NCI-H1417 (cell line): ENCODE measurements at regions not wholly inside any gene's neighbourhood (a gene's known extent, or its start where the extent isn't known, plus 50 kb on each side); places are given as distances from the start of the nearest gene placed in this dataset.

ENCODE experiments used
- DNase-seq, 3 experiments: peaks; one replicate each; lab custom pipeline; 2025; lab: John Stamatoyannopoulos, UW

DNA sequence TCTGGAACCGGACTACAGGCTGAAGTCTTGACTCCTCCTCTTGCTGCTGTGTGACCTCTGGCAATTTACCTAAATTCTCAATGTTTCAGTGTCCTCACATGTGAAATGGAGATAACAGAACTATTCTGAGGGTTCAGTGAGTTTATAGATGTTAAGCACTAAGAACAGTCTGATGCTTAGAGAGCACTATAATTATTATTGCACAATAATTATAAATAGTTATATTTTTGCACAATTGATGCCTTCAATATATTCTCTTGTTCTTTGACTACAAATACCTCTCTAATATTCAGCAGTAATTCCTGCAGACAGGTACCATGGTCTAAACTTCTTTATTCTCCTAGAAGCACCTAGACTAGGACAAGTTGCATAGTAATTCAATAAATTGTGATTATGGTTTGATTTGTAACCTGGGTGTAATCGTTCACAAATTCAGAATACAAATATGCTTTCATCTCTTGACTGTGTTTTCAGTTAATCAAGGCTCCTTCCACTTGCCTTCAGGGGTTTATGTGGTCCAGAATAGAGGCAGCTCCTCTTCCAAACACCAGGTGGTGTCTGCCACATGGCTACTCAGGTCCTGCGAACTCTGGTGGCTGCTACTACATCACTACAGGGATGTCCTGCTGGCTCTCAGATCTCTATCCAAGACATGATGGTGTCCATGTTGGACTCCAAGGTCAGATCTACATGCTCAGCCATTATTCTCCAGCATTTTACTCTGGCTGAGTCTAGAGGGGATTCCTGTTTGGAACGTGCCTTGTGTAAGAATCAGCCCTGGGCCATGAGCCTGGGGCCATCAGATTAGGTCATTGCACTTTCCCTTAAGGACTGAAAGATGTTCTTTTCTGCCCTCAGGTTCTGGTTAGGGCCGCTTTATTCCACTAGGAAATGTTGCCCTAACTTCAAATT, 103.4 kb downstream of the QRFPR start:
- DNase-seq, result peak in 1 of 3 experiments; percentile 35

DNA sequence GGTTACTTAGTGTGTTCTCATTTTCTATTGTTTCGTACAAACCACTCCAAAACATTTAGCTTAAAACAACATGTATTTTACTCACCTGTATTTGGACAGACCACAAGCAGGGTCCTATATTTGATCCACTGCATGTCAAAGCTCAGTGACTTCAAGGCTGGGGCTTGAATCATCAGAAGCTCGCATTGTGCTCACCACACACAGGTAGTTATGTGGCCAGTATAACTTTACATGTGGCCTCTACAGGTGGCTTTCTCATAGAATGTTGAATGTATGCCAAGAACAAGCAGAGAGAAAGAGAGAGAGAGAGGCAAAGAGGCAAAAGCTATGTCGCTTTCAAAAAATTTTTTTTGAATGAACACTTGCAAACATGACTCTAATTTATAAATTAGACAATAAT, 107.6 kb downstream of the QRFPR start:
- no peak for DNase-seq

DNA sequence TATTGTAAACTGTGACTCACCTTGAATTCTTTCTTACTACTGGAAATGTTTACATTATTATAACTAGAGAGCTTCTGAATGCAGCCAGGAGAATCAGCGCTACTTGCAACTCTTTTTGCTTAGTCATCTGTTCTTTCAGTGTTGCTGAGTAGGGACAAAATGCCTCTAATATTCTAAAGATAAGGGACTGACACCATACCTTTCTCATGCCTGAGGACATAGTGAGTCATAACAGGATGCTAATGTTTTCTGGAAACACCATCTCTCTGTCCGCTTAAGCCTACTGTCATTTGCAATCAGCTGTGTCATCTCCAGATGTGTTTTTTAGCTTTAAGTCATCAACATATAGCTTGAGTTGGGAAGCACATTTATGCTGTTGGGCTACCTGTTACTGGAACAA, 108.3 kb downstream of the QRFPR start:
- no peak for DNase-seq

DNA sequence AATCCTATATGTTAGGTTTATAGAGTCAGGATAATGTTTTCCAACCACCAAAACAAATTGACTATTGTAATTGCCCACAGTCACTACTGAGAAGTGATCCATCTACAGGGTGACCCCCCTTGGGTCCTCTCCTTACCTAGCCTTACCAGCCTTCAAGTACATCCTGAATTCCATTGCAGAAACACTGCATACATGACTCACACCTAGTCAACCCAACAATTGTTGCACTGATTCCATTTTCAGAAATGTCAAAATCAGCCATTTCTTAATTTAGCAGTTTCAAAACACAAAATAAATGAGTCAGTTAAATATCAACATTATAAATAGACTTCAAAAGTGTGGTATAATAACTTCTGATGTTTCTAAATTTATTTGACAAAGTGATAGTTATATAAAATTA, 106.3 kb upstream of the TNIP3 start:
- no peak for DNase-seq

DNA sequence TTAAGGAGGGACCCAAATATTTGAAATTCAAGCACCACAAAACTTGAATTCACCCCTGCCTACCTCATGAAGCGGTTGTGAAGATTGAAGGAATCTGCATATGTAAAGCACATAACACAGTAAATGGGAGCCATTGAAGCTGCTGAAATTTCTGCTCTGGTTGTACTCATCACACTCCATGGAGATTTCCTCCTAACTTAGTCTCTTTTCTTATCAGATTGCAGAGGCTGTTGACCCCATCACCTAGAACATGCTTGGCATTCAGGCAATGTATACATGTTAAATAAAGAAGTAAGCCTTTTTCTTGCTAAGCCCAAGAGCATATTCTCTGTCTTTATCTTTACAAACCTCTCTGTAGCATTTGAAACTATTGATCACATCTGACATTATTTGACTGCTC, 104.9 kb upstream of the TNIP3 start:
- DNase-seq, result no peak

DNA sequence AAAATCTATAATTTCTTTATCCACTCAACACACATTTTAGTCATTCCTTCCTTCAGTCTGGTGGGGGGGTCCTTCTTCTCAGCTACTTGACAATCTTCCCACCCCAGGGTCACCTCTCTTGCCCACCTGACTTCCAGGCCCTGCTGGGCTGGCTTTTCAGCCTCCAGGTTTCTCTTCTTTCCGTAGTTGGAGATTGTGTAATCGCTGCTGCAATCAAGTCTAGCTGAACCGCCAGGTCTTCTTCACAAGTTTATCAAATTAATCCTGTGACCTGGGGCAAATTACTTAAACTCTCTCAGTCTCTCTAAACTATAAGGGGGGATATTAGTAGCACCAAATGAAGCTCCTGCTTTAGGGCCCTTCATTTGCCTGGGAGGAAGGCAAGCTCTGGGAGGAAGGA, 102.9 kb upstream of the TNIP3 start:
- DNase-seq, result no peak

DNA sequence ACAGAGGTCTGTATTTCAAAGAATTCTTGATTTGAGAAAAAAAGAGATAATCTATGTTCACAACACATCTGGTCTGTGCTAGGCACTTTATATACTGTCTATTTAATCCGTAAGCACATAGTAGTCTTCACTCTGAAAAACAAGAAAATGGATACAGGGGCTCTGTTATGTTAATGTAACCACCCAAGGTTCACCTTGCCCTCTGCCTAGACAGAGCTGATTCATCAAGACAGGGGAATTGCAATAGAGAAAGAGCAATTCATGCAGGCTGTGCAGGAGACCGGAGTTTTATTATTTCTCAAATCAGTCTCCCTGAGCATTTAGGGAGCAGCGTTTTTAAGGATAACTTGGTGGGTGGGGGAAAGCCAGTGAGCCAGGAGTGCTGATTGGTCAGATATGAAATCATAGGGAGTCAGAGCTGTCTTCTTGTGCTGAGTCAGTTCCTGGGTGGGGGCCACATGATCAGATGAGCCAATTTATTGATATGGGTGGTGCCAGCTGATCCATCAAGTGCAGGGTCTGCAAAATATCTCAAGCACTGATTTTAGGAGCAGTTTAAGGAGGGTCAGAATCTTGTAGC, 92.9 kb upstream of the TNIP3 start:
- DNase-seq, result no peak

DNA sequence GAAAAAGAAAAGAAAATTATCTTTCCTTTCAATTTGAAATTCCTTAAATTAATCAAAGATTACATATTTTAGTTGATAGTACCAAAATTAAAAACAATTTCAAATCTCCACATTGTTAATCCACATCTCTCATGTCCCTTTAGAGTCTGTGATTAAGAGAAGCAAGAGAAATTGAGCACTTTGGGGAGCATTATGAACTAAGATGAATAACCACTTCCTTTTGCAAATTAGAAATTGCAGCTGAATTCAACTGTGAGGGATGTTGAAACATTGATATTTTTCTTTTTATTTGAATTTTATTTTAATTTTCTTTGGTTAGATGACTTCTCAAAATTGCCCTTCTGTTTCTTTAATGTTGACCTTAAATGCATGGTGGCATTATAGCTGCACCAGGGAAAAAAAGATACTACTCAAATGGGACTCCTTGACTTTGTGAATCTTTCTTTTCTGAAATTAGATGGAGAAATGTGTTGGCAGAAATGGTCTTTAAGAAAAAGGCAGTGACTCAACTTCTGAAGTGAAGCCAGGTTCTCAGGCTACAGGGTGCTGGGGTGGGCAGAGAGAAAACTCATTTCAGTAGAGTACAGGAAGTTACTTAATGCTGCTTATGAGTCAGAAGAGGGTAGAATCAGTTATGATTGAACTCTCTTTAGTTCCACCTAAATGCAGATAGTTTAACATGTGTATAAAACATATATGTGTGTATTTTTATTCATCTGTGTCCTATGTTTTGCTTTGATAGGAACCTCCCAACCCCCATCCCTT, 92.0 kb upstream of the TNIP3 start:
- no peak for DNase-seq

DNA sequence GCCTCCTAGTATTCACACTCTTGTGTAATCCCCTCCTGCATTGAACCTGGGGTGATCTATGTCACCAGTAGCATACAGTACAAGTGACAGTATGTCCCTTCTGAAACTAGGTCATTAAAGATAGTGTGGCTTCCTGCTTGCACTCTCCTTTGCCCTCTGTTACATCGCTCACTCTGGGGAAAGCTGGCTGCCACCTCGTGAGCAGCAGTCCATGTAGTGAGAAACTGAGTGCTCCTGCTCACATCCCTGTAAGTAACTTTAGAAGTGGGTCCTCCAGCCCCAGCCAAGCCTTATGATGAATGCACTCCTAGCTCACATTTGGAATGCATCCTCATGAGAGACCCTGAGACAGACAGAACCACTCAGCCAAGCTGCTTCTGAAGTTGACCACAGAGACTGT, 89.8 kb upstream of the TNIP3 start:
- DNase-seq, result no peak

DNA sequence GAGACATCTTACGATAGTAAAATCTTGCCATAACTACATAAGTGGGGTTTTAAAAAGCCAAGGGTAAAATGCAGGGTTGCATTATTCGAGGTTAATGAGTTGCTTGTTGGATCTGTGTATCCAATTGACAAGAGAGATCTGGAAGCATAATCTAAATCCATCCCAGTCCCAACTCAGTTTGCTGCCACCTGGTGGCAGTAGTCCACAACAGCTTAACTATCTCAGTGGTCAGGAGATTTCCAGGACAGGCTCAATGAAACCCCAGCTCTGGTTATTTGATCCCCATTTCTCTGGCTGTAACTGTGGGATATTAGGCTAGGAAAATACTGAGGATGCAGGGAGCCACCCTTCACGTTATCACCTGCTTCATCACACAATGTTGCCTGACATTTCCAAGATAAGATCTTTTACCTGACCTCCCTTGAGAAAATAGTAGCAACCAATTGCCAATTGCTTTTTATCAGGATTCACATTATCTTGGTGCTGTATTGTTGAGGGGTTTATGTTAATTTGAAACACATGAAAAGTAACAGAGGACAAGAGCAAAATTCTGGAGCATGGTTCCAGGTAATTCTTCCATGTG, 88.2 kb upstream of the TNIP3 start:
- peak; percentile 52 to 85 (median 55) for DNase-seq

DNA sequence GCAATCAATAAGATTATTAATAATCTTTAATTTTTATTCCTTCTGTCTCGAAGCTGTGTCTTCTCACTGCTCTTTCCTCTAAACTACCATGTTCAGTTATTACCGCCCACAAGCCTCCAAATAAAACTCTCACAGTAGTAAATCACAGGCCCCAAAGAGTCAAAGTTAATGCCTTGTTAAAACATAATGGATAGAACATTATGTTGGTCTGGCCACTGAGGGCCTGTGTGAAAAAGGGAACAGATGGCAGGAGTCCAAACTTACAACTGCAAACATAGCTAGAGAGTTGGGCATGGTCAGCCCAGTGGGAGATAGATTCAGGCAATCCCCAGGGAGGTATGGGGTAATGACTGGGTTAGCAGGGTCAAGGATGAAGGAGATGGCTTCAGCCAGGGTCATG, 84.6 kb upstream of the TNIP3 start:
- DNase-seq, result peak in 1 of 3 experiments; percentile 22

DNA sequence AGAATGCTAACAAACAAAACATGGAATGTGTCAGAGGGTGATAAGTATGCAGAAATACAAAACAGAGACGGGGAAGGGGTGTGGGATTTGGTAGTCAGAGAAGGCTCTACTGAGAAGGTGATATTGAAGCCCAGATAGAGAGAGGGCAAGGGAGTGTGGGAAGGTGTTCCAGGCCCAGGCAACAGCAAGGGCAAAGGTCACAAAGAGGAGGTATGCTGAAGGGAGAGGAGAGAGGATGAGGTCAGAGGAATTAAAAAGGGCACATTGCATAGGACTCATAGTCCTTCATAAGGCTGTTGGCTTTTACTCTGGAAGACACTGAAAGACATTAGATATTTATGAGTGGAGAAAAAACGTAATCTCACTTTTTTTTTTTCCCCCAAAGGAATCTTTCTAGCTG, 82.6 kb upstream of the TNIP3 start:
- DNase-seq, result no peak

DNA sequence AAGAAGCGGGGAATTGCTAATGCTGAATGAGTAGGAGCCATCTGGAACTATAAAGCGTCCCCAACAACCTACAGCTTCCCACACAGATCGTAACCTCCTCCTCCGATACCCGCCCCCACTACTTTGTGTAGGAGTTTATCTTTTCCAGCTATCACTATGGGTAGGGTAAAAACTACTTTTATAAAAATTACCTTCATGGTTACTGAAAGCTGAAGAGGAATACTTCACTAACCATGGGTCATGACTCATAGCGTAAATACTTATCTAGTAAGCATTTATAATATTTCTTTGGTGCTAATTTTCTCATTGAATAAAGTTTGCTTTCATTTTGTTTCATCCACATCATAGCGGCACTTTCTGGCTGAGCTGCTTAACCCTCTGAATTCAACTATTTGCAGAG, 79.4 kb upstream of the TNIP3 start:
- no peak for DNase-seq

DNA sequence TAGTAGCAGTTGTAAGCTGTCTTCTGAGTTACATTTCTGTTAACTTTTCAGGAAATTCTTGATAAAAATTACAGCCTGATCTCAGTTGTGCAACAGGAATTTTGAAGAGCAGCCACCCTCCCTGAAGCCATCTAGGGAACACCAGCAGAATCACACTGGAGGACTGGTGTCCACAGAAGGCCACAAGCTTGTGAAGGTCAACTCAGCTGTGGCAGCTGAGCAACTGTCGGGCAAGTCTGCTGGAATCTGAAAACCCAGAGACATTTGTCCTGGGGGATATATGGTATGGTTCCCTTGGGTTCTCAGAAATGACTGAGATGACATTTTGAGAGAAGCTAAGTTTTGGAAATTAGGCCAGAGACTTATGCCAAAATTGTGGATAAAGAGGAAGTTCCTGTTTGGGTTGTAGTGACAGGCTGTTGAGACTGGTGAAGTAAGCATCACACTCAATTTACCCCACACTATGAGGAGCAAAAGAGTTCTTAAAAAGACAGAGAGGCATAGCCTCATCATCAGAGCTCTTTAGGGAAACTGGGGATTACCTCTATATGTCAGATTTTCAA, 78.1 kb upstream of the TNIP3 start:
- DNase-seq, result no peak

DNA sequence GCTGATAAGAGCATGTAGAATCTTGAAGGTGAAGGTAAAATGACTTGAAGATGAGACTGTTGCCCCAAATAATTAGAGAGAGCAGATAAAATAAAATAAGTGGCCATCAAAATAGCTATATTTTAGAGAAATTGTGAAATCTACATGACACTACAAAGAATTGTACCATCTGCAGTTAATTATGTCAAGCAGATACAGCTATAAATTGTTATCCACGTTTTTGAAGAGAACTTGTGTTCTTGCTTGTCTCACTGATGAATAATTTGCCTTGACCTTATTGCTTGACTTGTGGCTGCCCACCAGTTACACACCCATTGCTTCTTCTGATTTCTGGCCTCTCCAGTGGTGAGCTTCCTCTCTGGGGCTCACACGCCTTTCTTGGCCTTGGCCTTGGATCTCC, 75.8 kb upstream of the TNIP3 start:
- DNase-seq, result no peak

DNA sequence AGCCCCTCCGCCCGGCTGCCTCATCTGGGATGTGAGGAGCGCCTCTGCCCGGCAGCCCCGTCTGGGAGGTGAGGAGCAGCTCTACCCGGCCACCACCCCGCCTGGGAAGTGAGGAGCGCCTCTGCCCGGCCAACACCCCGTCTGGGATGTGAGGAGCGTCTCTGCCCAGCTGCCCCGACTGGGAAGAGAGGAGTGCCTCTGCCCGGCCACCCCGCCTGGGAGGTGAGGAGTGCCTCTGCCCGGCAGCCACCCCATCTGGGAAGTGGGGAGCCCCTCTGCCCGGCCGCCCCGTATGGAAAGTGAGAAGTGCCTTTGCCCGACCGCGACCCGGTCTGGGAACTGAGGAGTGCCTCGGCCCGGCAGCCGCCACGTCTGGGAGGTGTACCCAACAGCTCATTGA, 74.3 kb upstream of the TNIP3 start:
- no peak for DNase-seq

DNA sequence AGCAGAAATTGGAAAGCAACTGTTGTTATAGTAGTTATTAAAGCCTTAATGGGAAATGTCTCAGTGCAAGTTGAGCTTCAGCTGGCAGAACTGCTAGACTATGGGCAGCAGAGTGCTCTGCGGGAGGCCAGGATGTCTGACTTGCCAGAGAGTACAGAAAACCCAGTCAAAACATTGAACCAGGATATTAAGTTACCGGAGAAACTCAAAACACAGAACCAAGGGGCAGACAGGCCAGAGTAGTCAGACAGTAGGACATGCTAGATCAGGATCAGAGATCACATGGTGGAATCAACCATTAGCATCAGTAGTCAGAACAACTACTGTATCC, 72.9 kb upstream of the TNIP3 start:
- DNase-seq, result no peak

DNA sequence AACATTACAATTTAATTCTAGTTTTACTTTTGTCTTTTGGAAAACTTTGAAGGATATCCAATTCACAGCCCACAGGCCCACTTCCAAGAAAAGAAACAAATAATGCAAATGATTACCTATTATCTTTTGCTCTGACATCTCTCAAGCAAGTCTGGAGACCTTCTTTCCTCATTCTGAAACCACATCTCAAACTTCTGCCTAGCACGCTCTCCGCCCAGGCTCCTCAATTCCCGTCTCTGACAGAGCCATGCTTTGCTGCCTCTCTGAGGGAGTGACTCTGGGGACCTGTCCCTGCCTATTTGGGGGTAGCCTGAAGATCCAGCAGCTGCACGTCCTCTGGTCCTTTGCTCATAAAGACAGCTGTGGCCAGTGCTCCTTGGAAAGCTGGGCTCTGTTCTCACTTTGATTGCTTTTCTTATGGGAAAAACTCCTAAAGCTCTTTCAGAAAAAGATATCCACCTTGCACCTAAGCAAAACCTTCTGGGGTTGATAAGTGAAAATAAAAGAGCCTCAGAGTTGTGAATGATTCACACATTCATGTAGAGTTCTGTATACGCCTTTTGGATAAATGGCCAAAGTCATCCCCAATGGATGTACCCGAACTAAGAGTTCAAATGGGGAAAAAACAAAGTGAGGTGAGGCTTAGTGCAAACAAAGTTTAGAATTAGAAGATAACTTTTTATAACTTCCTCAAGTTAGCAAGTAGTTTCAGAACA, 72.4 kb upstream of the TNIP3 start:
- DNase-seq, result no peak

DNA sequence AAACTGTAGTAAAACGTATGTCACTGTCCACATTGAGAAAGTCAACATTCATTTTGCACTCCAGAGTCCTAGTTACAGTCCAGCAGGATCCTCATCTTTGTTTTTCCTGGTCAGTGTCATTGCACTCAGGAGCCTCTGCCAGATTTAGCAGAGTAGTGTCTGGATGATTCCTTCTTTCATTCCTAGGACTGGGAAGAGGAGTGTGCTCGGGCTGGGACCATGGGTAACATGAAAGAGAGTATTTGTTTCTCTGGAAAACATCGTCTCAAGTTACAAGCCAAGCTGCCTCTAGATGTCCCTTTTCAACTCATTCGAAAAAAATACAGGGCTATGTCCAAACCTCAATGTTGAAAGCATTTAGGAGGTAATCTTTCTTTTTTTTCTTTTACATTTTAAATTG, 69.9 kb upstream of the TNIP3 start:
- no peak for DNase-seq

DNA sequence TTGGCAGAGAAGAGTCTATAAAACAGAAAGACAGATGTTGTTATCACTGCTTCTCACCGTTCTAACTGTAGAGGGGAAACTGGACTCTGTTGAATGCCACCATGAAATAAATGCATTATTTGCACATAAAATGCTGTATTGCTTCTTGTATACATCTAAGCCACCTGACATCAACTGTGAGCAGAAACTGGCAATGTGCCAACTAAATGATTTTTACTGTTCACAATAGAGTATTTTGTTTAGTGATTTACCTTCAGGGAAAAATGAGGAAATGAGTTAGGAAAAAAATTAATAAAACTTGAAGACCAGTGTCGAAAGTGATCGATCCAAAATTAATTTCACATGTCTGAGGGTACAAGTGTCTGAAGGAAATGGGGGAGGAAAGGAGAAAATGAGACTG, 65.9 kb upstream of the TNIP3 start:
- peak in 1 of 3 experiments; percentile 16 for DNase-seq

DNA sequence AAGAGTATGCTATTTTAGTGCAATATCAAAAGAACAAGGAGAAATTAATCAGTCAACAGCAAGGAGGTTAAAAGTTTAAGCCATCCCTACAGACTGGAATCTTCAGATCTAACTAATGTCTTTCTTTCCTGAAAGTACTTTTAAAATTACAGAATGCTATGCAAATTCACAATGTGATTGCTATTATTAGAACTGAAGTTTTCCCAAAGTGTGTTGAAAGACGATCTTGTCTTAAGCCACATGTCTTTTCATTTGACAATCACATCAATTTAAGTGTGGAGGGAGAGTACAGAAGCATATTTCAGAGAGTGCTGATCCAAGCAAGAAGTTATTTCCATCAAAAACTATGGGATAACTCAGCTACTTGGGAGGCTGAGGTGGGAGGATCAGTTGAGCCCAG, 64.7 kb upstream of the TNIP3 start:
- no peak for DNase-seq

DNA sequence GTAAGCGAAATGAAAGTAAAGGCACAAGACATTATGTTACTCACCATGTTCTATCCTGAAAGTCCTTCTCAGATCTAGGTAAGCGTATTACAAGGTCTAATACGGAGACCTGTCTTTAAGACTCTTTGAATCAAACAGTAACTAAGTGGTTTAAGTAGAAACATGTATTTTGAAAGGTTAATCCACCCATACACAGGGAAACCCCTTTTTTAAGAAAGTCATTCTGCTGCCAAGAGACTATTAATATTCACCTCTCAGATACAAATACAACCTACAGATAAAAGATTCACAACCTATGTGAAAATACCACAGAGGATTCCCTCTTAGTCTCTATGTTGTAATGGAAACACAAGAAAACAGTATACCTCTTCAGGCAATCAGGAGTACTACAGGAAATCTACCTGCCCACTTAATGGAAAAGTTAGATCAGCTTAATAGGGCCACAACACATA, 63.2 kb upstream of the TNIP3 start:
- DNase-seq, result no peak
